ENCODE measurements at regions not wholly inside any gene's neighbourhood (a gene's known extent, or its start where the extent isn't known, plus 50 kb on each side); places are given as distances from the start of the nearest gene placed in this dataset.

GRCh38 chr3:27930052-27930602 lies 208.0 kb upstream of the EOMES start:
- DNase-seq (ENCODE audit: low read depth in 2 of 3, low spot score in 2 of 3), result no peak

DNA sequence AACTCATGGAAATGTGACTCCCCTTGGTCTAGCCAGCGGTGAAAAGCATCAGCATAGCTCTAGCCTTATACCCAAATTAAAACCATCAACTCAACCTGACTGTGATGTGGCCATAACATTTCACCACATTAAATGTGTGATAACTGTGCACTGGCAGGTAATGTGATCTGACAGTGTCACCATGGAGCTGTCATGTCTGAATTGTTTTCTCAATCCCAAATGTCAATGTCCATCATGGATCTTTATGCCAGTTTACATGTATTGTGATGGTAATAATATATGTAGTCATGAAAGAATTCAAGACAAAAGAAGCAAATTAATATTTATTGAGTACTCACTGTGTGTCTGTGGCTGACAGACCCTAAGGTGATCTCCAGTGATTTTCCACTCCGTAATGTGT lies 213.4 kb upstream of the EOMES start:
- no peak for DNase-seq (ENCODE audit: low read depth in 2 of 3, low spot score in 2 of 3)

DNA sequence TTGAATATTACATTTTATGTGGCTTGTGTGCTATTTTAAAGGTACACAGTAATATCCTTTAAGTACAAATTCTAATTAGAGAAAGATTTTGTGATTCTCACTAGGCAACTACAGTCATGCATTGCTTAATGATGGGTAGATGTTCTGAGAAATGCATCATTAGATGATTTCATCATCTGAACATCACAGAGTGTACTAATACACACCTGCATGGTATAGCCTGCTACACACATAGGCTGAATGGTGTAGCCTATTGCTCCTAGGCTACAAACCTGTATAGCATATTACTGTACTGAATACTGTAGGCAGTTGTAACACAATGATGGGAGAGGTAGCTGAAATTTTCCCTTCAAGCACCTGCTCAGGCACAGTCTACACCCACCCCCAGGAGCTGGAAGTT lies 217.4 kb upstream of the EOMES start:
- no peak for DNase-seq (ENCODE audit: low read depth in 2 of 3, low spot score in 2 of 3)

DNA sequence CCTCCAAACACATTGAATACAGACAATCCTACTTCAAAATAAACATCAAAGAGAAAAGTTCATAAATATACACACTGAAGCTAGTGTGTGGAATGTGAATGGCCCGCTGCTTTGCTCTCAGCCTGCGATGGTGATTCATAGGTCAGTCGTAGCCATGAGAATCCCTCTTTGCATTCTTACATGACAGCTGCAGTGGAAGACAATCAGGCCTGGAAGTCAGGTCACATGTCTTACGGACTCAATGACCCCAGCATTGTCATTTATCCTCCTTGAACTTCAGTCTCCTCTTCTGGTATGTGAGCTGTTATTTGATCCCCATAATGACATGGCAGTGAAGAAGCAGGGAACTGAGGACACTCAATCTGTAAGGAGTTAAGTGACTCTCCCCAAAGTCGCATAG lies 217.8 kb upstream of the EOMES start:
- DNase-seq (ENCODE audit: low read depth in 2 of 3, low spot score in 2 of 3), result no peak

- DNase-seq (ENCODE audit: low read depth in 2 of 3, low spot score in 2 of 3), result no peak
These were observed 221.0 kb upstream of the EOMES start for GRCh38 chr3:27943106-27943505.

DNA sequence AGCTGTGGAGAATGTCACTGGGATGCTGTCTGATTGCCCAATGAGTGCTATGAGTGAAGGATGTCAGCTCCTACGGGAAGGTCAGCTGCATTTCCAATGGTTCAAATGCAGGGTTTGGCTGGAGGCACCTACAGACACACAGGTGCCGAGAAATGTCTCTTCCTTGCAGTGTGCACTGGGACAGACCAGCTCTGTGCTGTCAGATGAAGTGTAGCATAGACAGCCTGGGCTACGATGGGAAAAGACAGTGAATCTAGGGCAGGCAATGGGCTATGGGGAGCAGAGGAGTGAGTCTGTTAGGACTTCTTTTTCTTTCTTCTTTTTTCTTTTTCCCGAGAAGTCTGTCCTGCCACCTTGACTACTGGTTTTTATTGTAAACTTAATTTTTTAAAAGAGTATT lies 223.1 kb upstream of the EOMES start:
- DNase-seq (ENCODE audit: low read depth in 2 of 3, low spot score in 2 of 3), result no peak

GRCh38 chr3:27960133-27960532 lies 238.0 kb upstream of the EOMES start:
- no peak for DNase-seq (ENCODE audit: low read depth in 2 of 3, low spot score in 2 of 3)

GRCh38 chr3:27963519-27963918 lies 241.4 kb upstream of the EOMES start:
- no peak for DNase-seq (ENCODE audit: low read depth in 2 of 3, low spot score in 2 of 3)

- no peak for DNase-seq (ENCODE audit: low read depth in 2 of 3, low spot score in 2 of 3)
These were observed 249.5 kb upstream of the EOMES start for GRCh38 chr3:27971600-27971999.

DNA sequence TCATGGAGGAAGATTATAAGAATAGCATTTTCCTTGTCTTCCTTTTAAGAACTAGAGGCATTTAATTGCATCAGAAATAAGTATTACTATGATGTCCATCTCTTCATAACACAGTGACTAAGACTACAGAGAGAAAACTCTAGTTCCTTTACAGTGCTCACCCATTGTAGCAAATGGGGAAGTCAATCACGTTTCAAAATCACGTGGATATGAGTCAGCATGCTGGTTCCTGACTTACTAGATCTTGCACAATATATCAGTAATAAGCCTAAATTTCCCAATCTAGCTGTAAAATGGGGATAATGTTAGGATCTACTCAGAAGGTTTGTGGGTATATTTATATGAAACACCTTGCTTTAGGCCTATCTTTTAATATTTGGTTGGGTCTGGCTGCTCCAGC lies 254.8 kb upstream of the EOMES start:
- peak in 2 of 3 donors; percentile 14 to 33 for DNase-seq (ENCODE audit: low read depth in 2 of 3, low spot score in 2 of 3)

DNA sequence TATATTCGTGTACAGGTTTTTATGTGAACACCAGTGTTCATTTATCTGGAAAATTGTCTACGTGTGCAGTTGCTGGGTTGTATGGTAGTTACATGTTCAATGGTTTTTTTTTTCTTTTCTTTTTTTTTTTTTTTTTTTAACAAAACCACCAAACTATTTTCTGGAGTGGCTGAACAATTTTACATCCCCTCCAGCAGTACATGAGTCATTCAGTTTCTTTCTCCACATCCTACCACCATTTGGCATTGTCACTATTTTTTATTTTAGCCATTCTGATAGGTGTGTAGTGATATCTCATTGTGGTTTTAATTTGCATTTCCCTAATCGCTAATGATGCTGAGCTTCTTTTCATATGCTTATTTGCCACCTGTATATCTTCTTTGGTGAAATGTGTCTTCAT lies 256.3 kb upstream of the EOMES start:
- DNase-seq (ENCODE audit: low read depth in 2 of 3, low spot score in 2 of 3), result no peak

GRCh38 chr3:27985369-27986035 lies 255.9 kb upstream of the CMC1 start:
- DNase-seq (ENCODE audit: low read depth in 2 of 3, low spot score in 2 of 3), result no peak

DNA sequence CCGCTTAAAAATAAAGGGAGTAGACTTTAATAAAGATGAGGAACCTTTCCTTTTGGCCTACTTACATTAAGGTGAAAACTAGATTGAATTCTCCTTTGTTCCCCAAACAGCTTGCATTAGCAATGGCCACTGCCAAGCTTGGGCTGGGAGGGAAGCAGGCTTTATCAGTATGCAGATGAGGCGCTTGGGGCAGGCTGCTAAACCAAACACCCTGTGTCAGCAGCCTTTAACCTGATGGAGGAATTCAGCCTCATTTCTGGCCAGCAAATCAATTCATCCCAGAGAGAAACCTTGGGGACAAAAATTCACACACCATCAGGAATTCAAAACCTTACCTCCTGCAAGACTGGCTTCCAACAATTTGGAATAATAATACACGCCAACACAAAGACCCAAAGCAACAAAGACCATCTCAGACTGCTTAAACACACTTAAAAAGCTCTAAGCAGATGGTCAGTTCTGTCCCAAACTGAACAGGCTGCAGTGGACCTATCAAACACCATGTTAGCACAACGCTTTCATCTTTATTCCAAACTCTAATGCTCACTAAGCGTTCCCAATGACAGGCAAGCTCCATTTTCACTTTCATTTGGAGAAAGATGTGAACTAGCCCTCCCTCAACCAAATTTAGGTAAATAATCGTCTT lies 255.1 kb upstream of the CMC1 start:
- DNase-seq (ENCODE audit: low read depth in 2 of 3, low spot score in 2 of 3), result no peak

DNA sequence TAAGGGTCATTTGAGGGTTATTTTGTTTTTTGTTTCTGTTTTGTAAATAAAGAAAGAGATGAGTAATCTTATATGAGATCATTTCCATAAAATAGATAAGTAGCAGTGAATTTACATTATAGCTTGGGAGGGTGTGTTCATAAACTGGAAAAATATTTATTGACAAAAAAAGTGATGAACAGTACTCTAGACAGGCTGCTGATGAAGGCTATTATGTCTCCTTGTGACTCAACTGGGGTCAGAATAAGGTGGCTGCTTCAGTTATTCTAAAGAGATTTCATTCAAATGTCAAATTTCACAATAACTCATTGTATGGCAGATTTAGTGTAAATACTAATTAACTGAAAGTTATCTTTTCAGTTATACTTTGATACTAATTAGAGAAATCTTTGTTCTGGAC lies 251.1 kb upstream of the CMC1 start:
- DNase-seq (ENCODE audit: low read depth in 2 of 3, low spot score in 2 of 3), result no peak

DNA sequence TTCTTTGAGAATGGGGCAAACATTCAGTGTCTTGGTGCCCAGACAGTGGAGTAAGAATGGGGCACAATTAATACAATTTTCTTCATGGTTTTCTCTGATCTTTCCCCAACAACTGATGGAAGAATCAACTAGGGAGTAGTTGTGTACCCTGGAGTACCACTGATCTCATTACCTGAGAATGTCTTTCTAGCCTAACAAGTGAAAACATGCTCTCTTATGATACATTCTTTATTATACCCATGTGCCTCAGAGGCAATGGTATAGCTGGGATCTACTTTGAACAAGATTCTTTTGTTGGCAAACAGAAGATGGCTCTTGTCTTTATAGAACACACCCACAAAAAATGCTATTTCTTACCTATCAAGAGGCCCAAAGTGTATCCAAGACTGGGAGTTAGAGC lies 250.6 kb upstream of the CMC1 start:
- no peak for DNase-seq (ENCODE audit: low read depth in 2 of 3, low spot score in 2 of 3)

DNA sequence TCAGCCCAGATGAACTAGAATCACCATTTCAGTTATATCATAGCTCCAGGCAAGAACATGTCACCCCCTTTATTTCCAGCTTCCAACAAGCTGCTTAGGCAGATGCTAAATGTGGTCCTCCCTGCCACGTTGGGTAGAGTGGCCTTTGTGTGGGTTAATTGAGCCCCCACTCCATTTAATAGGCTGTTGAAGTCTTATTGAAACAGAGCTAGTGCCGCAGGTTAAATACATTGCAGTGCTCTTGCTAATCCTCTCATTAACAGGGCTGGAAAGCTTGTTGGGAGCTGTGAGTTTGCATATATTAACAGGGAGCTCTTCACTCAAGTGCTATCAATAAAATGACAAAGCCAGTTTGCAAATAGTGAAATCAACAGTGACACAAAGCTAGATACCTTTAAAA lies 248.4 kb upstream of the CMC1 start:
- DNase-seq (ENCODE audit: low read depth in 2 of 3, low spot score in 2 of 3), result no peak

DNA sequence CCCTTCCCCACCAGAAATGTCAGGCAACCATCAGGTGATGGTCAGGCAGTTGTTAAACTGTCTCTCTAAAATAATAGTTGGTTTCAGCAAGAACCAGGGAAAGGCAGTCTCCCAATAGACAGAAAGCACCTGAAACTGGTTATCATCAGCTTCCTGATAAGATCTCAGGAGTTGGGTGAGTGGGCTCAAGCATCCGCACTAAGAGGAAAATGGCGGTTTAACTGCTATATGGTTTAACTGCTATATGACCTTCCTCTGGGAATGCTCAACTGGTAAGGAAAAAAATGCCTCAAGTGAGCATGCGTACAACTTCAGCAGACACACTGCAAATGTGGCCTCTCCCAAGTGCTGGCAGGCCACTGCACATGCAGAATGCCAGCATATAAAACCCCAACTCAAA lies 240.8 kb upstream of the CMC1 start:
- DNase-seq (ENCODE audit: low read depth in 2 of 3, low spot score in 2 of 3), result no peak

- DNase-seq (ENCODE audit: low read depth in 2 of 3, low spot score in 2 of 3), result no peak
These were observed 233.2 kb upstream of the CMC1 start for GRCh38 chr3:28008235-28008634.

DNA sequence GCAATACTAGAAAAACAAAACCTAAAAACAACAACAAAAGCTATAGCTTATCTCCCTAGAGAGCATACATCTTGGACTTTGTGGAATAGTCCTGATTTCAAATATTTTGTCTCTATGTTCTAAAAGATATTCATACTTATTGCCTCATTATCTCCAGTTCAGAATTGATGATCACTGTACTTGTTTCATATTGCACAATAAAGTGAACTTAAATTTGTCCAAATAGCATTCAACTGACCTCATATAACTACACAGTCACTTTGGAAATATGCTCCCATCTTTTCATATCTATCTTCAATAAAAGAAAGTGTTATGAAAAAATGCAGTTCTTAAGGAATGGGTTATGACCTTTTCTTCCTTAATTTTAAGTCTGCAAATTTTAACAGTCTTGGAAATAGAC lies 228.6 kb upstream of the CMC1 start:
- DNase-seq (ENCODE audit: low read depth in 2 of 3, low spot score in 2 of 3), result no peak

- no peak for DNase-seq (ENCODE audit: low read depth in 2 of 3, low spot score in 2 of 3)
These were observed 227.4 kb upstream of the CMC1 start for GRCh38 chr3:28013864-28014473.

DNA sequence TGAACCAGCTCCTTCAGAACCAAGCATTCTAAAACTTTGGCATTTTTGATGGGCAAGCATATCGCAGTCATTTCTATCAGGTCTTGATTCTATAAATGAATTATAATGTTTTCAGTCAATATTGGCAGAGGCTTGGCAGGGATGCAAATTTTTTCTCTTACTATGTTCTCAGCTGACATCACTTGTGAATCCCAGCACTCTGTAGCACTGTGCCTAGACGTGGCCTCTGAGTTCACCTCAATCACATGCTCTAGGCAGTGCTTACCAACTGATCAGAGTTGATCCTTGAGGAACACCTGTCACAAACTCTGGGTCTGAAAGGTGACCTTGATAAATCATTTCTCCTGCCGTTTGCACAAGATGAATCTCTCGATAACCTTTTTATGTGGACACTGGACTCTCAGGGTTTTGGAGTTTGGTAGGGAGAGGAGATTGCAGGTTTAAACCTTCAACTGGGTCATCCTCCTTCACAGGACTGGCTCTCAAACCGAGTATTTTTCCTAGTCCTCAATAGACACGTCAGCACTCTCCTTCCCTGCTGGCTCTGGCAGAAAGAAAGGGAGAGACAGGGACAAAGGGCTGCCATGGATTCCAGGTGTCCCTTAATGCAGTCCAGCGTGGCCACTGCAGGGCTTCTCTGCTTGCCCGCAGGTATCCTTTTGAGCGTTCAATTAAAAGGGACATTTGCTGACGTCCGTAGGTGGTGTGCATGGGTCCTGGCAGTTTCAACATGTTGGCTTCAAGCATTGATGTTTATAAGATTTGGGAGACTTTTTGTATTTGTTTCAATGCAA lies 222.3 kb upstream of the CMC1 start:
- no peak for DNase-seq (ENCODE audit: low read depth in 2 of 3, low spot score in 2 of 3)

All from hematopoietic multipotent progenitor cell (in vitro differentiated cells).